A673 (cell line): ENCODE measurements at regions not wholly inside any gene's neighbourhood (a gene's known extent, or its start where the extent isn't known, plus 50 kb on each side); places are given as distances from the start of the nearest gene placed in this dataset.

ENCODE experiments used
- EZH2 ChIP-seq: fragments of 200-600 bp; sonication (generic); IDR thresholded peaks from 2 replicates; pipeline ENCODE4 v1.6.1; 2017; ENCODE audit warnings: borderline replicate concordance, low read depth, mild to moderate bottlenecking, mixed read lengths, antibody characterized with exemption, low read length; ENCODE audit not compliant: poor library complexity, severe bottlenecking
- TF ChIP-seq, protein P1 (sequence below): fragments of 300-800, 200-600 bp; sonication (generic); conservative IDR thresholded peaks from 2 replicates; pipeline ENCODE4 v1.5.1; 2017; ENCODE audit warnings: low read depth, mild to moderate bottlenecking, antibody characterized with exemption, low read length, moderate library complexity, mixed read lengths

DNA sequence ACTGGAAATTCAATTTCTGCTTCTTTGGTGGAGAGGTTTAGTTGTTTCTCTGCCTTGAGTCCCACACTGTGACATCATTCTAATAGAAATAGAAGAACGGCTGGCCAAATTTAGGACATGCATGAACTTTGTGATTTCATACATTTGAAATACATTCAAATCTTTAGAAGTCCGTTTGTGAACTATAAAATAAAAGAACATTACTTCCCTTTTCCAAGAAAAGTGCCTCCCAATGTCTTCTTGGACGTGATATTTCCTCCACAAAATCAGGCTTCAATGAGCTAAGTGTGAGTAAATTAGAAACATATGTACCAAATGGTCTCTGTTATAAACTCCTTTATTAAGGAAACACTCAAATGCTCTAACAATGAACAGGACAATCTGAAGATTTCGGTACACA lies 314.5 kb upstream of the AKR1E2 start:
- no peak for TF ChIP-seq EZH2
- TF ChIP-seq, protein P1, sequence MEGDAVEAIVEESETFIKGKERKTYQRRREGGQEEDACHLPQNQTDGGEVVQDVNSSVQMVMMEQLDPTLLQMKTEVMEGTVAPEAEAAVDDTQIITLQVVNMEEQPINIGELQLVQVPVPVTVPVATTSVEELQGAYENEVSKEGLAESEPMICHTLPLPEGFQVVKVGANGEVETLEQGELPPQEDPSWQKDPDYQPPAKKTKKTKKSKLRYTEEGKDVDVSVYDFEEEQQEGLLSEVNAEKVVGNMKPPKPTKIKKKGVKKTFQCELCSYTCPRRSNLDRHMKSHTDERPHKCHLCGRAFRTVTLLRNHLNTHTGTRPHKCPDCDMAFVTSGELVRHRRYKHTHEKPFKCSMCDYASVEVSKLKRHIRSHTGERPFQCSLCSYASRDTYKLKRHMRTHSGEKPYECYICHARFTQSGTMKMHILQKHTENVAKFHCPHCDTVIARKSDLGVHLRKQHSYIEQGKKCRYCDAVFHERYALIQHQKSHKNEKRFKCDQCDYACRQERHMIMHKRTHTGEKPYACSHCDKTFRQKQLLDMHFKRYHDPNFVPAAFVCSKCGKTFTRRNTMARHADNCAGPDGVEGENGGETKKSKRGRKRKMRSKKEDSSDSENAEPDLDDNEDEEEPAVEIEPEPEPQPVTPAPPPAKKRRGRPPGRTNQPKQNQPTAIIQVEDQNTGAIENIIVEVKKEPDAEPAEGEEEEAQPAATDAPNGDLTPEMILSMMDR = no peak
